Fibroblast of the conjunctiva (primary cell): ENCODE measurements at regions not wholly inside any gene's neighbourhood (a gene's known extent, or its start where the extent isn't known, plus 50 kb on each side); places are given as distances from the start of the nearest gene placed in this dataset.
"Not testable (repeated sequence)": the region's sequence is repeated elsewhere in the genome, so short reads cannot be mapped to it uniquely, and the experiment has no call there.

ENCODE experiments used
- DNase-seq: peaks from one replicate; pipeline ENCODE4 v3.0.0-alpha.2; 2010; ENCODE audit warnings: low read depth

GRCh38 chr7:76117306-76117991, 69.5 kb downstream of the MDH2 start:
- not testable (repeated sequence) for DNase-seq

- DNase-seq, result not testable (repeated sequence)
These were observed 70.5 kb downstream of the MDH2 start for GRCh38 chr7:76118253-76119036.

- DNase-seq, result no peak
These were observed 73.1 kb downstream of the MDH2 start for GRCh38 chr7:76121044-76121443.

- DNase-seq, result no peak
These were observed 74.8 kb downstream of the MDH2 start for GRCh38 chr7:76122516-76123239.

GRCh38 chr7:76123316-76123715, 75.4 kb downstream of the MDH2 start:
- no peak for DNase-seq

- DNase-seq, result no peak
These were observed 76.1 kb upstream of the SRRM3 start for GRCh38 chr7:76125560-76125959.

- no peak for DNase-seq
These were observed 75.1 kb upstream of the SRRM3 start for GRCh38 chr7:76126632-76127031.

GRCh38 chr7:76129366-76129765, 72.3 kb upstream of the SRRM3 start:
- DNase-seq, result no peak

- no peak for DNase-seq
These were observed 71.9 kb upstream of the SRRM3 start for GRCh38 chr7:76129836-76130235.

GRCh38 chr7:76130661-76131060, 71.0 kb upstream of the SRRM3 start:
- peak; percentile 30 for DNase-seq

GRCh38 chr7:76131887-76132286, 69.8 kb upstream of the SRRM3 start:
- DNase-seq, result not testable (repeated sequence)

- no peak for DNase-seq
These were observed 68.4 kb upstream of the SRRM3 start for GRCh38 chr7:76133164-76133775.

- no peak for DNase-seq
These were observed 67.9 kb upstream of the SRRM3 start for GRCh38 chr7:76133839-76134238.

GRCh38 chr7:76135263-76135662, 66.4 kb upstream of the SRRM3 start:
- not testable (repeated sequence) for DNase-seq

- not testable (repeated sequence) for DNase-seq
These were observed 63.0 kb upstream of the SRRM3 start for GRCh38 chr7:76138577-76139313.

GRCh38 chr7:76139670-76140069, 62.0 kb upstream of the SRRM3 start:
- no peak for DNase-seq

- not testable (repeated sequence) for DNase-seq
These were observed 61.4 kb upstream of the SRRM3 start for GRCh38 chr7:76140259-76140658.

GRCh38 chr7:76142861-76143260, 58.8 kb upstream of the SRRM3 start:
- no peak for DNase-seq

- not testable (repeated sequence) for DNase-seq
These were observed 56.9 kb upstream of the SRRM3 start for GRCh38 chr7:76144664-76145270.

GRCh38 chr7:76146374-76146773, 55.3 kb upstream of the SRRM3 start:
- DNase-seq, result no peak

- DNase-seq, result not testable (repeated sequence)
These were observed 52.7 kb upstream of the SRRM3 start for GRCh38 chr7:76148947-76149346.
